ENCODE measurements at regions not wholly inside any gene's neighbourhood (a gene's known extent, or its start where the extent isn't known, plus 50 kb on each side); places are given as distances from the start of the nearest gene placed in this dataset.
"Not testable (repeated sequence)": the region's sequence is repeated elsewhere in the genome, so short reads cannot be mapped to it uniquely, and the experiment has no call there.

- no peak for DNase-seq
Observed at GRCh38 chr16:5781436-5781835, 683.8 kb upstream of the EEF2KMT start.

GRCh38 chr16:5776876-5777275 is 679.3 kb upstream of the EEF2KMT start:
- no peak for DNase-seq

- DNase-seq, result no peak
Observed at GRCh38 chr16:5775916-5776315, 678.3 kb upstream of the EEF2KMT start.

GRCh38 chr16:5770118-5770517 is 672.5 kb upstream of the EEF2KMT start:
- no peak for DNase-seq

GRCh38 chr16:5769513-5769912 is 671.9 kb upstream of the EEF2KMT start:
- no peak for DNase-seq

GRCh38 chr16:5768445-5768844 is 670.9 kb upstream of the EEF2KMT start:
- no peak for DNase-seq

- DNase-seq, result no peak
Observed at GRCh38 chr16:5763176-5763575, 665.6 kb upstream of the EEF2KMT start.

GRCh38 chr16:5762362-5762761 is 664.8 kb upstream of the EEF2KMT start:
- DNase-seq, result no peak

GRCh38 chr16:5761592-5761991 is 664.0 kb upstream of the EEF2KMT start:
- no peak for DNase-seq

- DNase-seq, result no peak
Observed at GRCh38 chr16:5758281-5758680, 660.7 kb upstream of the EEF2KMT start.

- DNase-seq, result no peak
Observed at GRCh38 chr16:5756969-5757368, 659.4 kb upstream of the EEF2KMT start.

- no peak for DNase-seq
Observed at GRCh38 chr16:5753381-5753780, 655.8 kb upstream of the EEF2KMT start.

- no peak for DNase-seq
Observed at GRCh38 chr16:5751216-5751615, 653.6 kb upstream of the EEF2KMT start.

GRCh38 chr16:5750439-5750838 is 652.8 kb upstream of the EEF2KMT start:
- not testable (repeated sequence) for DNase-seq

GRCh38 chr16:5738586-5738985 is 641.0 kb upstream of the EEF2KMT start:
- no peak for DNase-seq

GRCh38 chr16:5736209-5736930 is 638.8 kb upstream of the EEF2KMT start:
- no peak for DNase-seq

GRCh38 chr16:5735444-5735843 is 637.8 kb upstream of the EEF2KMT start:
- no peak for DNase-seq

GRCh38 chr16:5730783-5731182 is 633.2 kb upstream of the EEF2KMT start:
- DNase-seq, result no peak

- DNase-seq, result no peak
Observed at GRCh38 chr16:5722116-5722619, 624.6 kb upstream of the EEF2KMT start.

GRCh38 chr16:5715155-5715554 is 617.6 kb upstream of the EEF2KMT start:
- no peak for DNase-seq

- DNase-seq, result no peak
Observed at GRCh38 chr16:5709889-5710288, 612.3 kb upstream of the EEF2KMT start.

GRCh38 chr16:5706211-5706610 is 608.6 kb upstream of the EEF2KMT start:
- no peak for DNase-seq

GRCh38 chr16:5704271-5704670 is 606.7 kb upstream of the EEF2KMT start:
- DNase-seq, result no peak

- no peak for DNase-seq
Observed at GRCh38 chr16:5693426-5693825, 595.8 kb upstream of the EEF2KMT start.

- DNase-seq, result no peak
Observed at GRCh38 chr16:5681966-5682365, 584.4 kb upstream of the EEF2KMT start.

Data from bone marrow (tissue), 2 donors.